SK-N-SH treated with all-trans-retinoic acid at 6 μM for 48 hours (cell line): ENCODE measurements at regions not wholly inside any gene's neighbourhood (a gene's known extent, or its start where the extent isn't known, plus 50 kb on each side); places are given as distances from the start of the nearest gene placed in this dataset.

Experiments used
- ARNTL ChIP-seq: fragments of 450-650 bp; formaldehyde crosslinking; IDR thresholded peaks from 2 replicates; pipeline ENCODE4 v1.5.0; 2020; ENCODE audit warnings: low read depth, mild to moderate bottlenecking, moderate library complexity, borderline replicate concordance
- BACH2 ChIP-seq: fragments of 250-450 bp; sonication (Bioruptor Pico); IDR thresholded peaks from 2 replicates; pipeline ENCODE4 v1.9.0; 2021; ENCODE audit warnings: mild to moderate bottlenecking, borderline replicate concordance
- CREB5 ChIP-seq: fragments of 250-450 bp; sonication (Bioruptor Pico); IDR thresholded peaks from 2 replicates; pipeline ENCODE4 v1.5.1; 2020; ENCODE audit warnings: low read depth, mild to moderate bottlenecking, moderate library complexity
- CSRNP3 ChIP-seq: fragments of 250-450 bp; sonication (Bioruptor Pico); IDR thresholded peaks from 2 replicates; pipeline ENCODE4 v1.5.1; 2021; ENCODE audit warnings: mild to moderate bottlenecking, moderate library complexity
- ESRRG ChIP-seq: fragments of 250-450 bp; sonication (Bioruptor Pico); IDR thresholded peaks from 2 replicates; pipeline ENCODE4 v1.6.1; 2021; ENCODE audit warnings: mild to moderate bottlenecking
- GLIS3 ChIP-seq: fragments of 250-450 bp; sonication (Bioruptor Pico); IDR thresholded peaks from 2 replicates; pipeline ENCODE4 v1.5.0; 2020; ENCODE audit warnings: mild to moderate bottlenecking, moderate library complexity
- PPARA ChIP-seq: fragments of 250-450 bp; sonication (Bioruptor Pico); IDR thresholded peaks from 2 replicates; pipeline ENCODE4 v1.5.0; 2020; ENCODE audit warnings: mild to moderate bottlenecking, borderline replicate concordance
- ZNF565 ChIP-seq: fragments of 450-650 bp; formaldehyde crosslinking; conservative IDR thresholded peaks from 2 replicates; pipeline ENCODE4 v1.5.0; 2020; ENCODE audit warnings: low read depth, mild to moderate bottlenecking, moderate library complexity

- no peak for TF ChIP-seq ARNTL (CRISPR knock-in tag)
- TF ChIP-seq ZNF565, result no peak
- no peak for TF ChIP-seq CSRNP3
- TF ChIP-seq PPARA (CRISPR knock-in tag), result no peak
- TF ChIP-seq BACH2 (CRISPR knock-in tag), result no peak
- TF ChIP-seq ESRRG (CRISPR knock-in tag), result no peak
- TF ChIP-seq CREB5 (CRISPR knock-in tag), result no peak
- TF ChIP-seq GLIS3 (CRISPR knock-in tag), result no peak
These were observed 205.7 kb upstream of the ARG1 start for GRCh38 chr6:131367206-131367873.
